ENCODE measurements at regions not wholly inside any gene's neighbourhood (a gene's known extent, or its start where the extent isn't known, plus 50 kb on each side); places are given as distances from the start of the nearest gene placed in this dataset.

DNA sequence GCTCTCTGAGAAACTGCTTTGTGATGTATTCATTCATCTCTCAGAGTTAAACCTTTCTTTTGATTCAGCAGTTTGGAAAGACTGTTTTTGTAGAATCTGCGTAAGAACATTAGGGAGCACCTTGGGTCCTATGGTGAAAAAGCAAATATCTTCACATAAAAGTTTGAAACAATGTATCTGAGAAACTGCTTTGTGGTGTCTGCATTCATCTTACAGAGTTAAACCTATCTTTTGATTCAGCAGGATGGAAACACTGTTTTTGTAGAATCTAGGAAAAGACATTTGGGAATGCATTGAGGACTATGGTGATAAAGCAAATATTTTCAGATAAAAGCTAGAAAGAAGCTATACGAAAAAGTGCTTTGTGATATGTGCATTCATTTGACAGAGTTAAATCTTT, 361.3 kb downstream of the OR4C45 start:
- TF ChIP-seq, protein P1, sequence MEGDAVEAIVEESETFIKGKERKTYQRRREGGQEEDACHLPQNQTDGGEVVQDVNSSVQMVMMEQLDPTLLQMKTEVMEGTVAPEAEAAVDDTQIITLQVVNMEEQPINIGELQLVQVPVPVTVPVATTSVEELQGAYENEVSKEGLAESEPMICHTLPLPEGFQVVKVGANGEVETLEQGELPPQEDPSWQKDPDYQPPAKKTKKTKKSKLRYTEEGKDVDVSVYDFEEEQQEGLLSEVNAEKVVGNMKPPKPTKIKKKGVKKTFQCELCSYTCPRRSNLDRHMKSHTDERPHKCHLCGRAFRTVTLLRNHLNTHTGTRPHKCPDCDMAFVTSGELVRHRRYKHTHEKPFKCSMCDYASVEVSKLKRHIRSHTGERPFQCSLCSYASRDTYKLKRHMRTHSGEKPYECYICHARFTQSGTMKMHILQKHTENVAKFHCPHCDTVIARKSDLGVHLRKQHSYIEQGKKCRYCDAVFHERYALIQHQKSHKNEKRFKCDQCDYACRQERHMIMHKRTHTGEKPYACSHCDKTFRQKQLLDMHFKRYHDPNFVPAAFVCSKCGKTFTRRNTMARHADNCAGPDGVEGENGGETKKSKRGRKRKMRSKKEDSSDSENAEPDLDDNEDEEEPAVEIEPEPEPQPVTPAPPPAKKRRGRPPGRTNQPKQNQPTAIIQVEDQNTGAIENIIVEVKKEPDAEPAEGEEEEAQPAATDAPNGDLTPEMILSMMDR (IDR thresholded peaks at IDR 0.05; ENCODE audit: low read length): no peak
- TF ChIP-seq EZH2phosphoT487 (IDR thresholded peaks at IDR 0.05; ENCODE audit: low read length): no peak

Measured in MM.1S (cell line).